ENCODE measurements at regions not wholly inside any gene's neighbourhood (a gene's known extent, or its start where the extent isn't known, plus 50 kb on each side); places are given as distances from the start of the nearest gene placed in this dataset.
"Not testable (repeated sequence)": the region's sequence is repeated elsewhere in the genome, so short reads cannot be mapped to it uniquely, and the experiment has no call there.

DNA sequence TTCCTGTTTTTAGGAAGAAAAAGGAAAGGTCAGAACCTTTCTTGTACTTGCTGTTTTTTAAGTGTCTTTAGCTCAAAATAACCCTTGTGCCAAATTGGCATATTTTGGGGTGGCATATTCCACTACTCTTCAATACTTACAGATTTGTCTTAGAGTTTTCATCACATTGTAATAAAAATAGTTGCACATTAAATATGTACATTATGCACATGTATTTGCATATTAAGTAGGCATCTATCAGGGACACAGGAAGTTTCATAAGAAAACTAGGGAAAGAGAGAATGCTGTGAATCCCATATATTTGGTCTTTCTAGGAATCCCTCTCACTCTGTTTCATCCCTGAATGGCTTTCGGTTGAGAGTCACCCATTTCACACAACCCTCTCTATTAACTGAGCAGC is 139.6 kb downstream of the LARP7 start:
- no peak for FAIRE-seq

DNA sequence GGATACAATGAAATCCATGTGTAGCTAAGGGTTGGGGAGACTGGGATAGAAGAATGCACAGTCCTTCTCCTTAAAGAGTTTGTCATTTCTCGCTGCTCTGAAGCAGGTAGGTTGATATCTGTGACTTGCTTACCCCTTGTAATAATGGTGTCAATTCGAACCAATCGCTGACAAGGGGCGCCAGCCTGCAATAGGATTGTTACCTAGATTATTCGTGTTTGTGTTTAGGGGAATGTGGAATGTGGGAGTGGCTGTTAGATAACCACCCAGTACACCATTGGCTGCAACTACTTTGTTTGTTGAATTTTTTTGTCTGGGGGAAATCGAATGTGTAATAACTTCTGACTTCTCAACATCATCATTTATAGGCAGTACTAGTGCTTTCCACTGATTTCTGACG is 141.6 kb downstream of the LARP7 start:
- FAIRE-seq: no peak

DNA sequence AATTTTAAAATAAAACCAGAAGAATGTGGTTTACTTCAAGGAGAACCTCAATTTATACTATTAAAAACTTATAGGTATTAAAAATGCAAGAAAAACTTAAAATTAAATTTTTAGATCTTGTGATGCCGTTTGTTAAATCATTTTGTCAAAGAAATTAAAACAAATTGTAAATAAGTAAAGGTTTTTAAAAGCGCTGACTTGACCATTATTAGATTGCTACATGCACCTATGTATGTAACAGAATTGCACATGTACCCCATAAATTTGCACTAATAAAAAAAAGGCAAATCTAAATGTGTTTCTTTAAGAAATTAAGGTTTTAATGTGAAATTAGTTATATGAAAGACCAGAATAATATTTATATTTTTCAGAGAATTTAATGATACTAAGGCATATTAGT is 156.1 kb downstream of the LARP7 start:
- FAIRE-seq: no peak

DNA sequence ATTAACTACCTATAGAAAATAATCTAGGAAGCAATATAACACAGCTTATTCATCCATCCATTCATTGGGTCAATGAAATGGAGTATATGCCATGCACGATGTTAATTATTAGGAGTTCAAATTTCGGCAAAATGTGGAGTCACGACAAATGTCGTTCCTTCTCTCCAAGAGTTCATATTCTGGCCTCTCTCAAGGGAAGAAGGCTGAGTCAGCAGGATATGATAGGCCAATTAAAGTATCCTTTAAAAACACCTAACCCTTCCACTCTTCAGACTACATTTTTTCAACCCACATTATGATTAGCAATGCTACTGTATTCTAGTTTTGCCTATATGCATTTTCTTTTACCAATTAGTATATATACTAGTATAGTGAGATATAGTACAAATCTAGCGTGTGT is 163.1 kb downstream of the LARP7 start:
- FAIRE-seq: no peak

DNA sequence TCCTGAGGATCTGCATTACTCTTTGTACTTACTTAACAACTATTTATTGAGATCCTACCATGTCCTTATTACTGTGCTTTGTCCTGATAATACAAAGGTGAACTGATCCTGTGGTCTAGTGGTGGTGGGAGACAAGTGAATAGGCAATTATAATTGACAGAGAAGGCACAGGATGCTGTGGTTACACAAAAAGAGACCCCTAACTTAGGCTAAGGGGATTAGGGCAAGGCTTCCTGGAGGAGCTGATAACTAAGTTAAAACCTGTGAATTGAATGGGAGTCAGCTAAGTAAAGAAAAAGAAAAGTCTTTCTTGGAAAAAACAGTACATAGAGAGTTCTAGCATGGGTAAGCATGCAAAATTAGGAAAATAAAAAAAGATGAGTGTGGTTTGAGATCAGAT is 164.4 kb downstream of the LARP7 start:
- no peak for FAIRE-seq

DNA sequence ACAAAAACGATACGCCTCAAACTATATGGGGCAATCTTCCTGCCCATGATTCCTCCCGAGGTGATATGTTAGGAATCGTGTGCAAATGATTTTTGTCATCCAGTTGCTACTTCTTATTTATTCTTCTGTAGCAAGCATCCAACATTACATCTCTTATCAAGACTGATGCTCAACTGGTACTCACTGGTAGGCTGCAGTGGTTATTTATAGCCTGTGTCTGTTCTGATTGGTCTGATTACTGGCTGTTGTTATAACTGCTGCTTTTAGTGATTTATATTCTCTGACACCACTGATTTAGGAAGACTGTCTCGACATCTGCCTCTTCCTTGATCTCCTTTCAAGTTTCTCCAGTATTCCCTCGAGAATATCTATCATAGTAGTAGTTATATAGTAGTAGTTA is 165.8 kb downstream of the LARP7 start:
- no peak for FAIRE-seq

DNA sequence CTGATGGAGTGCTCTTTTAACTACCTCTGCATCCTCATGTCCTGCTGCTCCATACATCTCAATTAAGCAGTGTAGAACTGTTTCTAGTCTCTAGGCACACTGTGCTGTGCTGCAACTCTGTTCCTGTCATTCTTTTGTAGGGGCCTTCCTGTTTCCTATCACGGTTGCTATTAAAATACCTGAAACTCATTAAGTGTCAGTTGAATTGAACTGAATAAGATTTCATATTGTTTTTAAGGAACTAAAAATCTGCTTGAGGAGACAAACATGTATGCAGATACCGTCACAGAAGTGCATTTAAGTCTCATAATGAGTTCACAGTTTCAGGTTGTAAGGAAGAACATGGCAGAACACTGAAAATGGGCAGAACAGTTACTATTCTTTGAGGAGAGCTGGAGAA is 170.1 kb downstream of the LARP7 start:
- no peak for FAIRE-seq

DNA sequence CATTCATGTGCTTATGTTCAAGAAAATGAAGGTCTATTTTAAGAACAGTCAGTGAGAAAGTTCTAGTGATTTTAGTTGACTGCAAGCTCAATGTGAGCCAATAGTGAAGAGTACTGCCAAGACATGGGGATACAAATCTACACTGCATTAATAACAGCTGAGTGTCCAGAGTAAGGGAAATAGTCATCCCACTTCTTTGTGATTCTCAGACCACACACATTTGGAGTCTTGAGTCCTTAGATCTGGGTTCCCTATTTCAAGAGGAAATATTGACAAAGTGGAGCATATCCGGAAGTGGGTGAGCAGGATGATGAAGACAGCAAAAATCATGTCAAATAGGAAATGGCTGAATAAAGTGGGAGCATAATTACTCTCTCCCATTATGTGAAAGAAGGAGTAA is 171.1 kb downstream of the LARP7 start:
- FAIRE-seq: no peak

DNA sequence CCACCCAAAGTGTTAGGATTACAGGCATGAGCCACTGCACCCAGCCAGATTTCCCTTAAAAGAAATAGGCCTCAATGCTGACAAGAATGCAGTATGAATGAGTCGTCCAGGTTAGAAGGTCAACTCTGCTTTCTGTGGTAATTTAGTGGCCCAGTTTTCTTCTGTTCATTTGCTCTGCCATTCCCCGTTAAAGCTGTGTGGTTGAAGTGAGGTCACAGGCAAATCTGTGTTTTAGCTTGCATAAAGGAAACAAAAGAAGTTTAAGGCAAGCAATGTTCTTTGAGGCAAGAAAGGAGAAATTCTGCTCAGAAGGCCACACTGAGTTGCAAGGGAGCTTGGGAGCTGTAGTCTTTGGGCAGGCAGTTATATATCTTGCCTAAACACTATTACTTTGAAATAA is 176.8 kb downstream of the LARP7 start:
- FAIRE-seq: no peak

DNA sequence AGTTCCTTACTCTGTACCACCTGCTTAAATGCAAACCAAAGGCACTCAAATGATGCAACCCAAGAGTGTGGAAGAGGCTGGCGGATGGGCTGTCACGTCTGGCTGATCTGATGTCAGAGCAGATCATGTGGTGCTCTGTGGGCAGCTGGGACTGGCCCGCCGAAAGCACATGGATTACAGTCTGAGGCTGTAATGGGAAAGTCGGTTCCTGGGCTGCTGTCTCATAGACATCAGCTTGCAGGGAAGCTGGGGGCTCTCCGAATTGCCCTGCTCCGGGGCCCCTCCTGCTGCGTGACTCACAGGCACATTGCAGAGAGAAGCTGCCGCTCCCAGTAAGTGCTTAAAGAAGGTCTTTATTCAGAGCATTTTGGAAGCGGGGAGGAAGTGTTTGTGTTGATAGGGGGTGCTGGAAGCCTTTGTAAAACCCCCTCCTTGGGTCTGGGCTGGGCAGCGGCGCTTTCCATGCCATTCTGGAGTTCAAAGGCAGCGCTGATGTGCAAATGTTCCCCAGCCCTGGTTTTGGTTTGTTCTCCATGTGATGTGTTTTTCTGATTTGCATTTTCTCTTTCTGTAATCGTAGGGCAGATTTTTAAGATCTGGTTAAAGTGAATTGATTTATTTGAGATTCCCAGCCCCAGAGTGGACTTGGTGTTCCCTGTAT is 181.1 kb downstream of the LARP7 start:
- peak; percentile 81 for FAIRE-seq

DNA sequence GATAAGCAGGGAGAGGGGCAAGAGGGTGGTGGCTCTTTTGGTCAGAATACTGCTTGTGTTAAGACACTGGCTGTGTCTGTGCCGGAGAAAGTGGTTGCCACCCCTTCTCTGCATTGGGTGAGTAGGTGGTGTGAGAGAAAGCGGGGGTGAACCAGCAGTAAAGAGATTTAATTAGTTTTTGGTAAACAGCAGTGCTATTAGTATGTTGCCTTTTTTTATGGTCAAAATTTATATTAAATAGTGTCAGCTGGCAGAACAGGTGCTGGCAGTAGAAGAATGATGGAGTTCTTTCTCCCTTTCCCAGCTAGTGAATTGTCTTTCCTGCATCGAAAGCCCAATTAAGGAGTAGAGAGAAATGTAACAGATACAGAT is 181.6 kb downstream of the LARP7 start:
- FAIRE-seq: no peak

DNA sequence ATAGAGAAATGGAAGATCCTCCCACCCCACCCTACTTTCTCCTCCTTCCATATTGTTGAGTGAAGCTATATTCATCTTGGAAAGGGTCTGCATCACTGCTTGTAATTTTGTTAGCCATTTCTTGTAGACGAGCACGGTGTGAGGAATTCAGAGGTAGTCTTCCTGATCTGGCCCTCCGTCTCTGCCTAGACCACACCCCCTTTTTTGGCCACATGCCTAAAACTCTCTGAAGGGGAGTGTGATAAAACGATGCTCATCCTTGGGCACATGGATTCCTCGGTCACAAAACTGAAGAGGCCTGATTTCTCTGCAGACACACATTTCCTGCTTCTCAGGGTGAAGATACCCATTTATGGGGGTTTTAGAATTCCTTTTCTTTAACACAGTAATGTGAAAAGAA is 182.8 kb downstream of the LARP7 start:
- FAIRE-seq: no peak

DNA sequence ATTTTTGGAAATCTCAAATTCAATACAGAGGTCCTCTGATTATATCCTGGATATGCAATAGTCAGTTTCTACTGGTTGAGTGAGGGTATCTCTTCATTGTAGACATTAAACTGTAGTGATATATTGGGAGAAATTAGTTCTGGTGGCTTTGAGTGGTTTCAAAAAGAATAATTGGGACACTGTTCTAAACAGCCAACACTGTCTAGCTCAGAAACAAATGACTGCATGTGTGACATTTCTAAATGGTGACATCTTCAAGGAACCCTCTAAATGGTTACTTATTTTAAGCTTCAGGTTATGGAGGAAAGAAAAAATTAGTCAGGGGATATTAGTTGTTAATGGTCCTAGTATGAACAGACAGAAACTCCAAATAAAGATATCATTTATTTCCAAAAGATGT is 186.2 kb downstream of the LARP7 start:
- no peak for FAIRE-seq

DNA sequence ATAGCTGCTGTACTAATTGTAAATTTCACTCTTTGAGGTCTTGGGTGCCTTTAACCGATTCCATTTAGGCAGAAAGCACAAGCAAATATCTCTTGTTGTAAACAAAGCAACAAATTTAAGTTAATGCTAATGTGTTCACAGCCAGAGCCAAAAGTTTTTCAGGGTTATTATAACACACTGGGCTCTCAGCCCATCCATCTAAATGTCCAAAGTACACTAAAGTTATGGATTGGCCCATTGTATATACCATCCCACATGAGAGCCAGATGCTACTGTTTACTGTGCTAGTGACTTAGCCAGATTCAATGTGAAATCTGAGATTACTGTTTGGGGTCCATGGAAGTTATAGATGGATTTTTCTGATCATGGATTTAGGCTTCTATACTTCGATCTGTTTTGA is 186.7 kb downstream of the LARP7 start:
- FAIRE-seq: no peak

DNA sequence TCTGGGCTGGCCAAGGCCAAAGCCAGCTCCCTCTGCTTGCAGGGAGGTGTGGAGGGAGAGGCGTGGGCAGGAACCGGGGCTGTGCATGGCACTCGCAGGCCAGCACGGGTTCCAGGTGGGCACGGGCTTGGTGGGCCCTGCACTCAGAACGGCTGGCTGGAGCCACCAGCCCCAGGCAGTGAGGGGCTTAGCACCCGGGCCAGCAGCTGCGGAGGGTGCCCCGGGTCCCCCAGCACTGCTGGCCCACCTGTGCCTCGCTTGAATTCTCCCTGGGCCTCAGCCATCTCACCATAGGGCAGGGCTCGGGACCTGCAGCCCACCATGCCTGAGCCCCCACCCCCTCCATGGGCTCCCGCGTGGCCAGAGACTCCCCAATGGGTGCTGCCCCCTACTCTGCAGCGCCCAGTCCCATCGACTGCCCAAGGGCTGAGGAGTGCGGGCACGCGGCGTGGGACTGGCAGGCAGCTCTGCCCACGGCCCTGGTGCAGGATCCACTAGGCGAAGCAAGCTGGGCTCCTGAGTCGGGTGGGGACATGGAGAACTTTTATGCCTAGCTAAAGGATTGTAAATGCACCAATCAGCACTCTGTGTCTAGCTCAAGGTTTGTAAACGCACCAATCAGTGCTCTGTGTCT is 193.9 kb downstream of the LARP7 start:
- FAIRE-seq: no peak

DNA sequence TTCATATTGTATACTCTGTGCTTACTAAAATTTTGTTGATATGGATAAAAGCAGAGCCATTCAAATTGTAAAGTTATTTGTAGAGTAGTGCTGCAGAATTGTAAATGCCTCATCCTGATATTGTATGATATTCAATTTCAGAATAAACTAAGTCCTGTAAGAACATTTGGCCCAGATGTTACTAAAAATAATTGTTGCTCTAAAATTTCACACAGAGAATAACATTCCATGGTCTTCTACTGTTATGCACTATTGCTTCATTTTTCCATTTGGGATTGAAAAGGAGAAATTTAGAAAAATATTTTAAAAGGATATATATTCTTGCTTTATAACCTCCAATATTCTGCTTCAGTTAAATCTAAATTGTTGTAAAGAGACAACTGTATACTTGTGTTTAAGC is 195.6 kb downstream of the LARP7 start:
- no peak for FAIRE-seq

DNA sequence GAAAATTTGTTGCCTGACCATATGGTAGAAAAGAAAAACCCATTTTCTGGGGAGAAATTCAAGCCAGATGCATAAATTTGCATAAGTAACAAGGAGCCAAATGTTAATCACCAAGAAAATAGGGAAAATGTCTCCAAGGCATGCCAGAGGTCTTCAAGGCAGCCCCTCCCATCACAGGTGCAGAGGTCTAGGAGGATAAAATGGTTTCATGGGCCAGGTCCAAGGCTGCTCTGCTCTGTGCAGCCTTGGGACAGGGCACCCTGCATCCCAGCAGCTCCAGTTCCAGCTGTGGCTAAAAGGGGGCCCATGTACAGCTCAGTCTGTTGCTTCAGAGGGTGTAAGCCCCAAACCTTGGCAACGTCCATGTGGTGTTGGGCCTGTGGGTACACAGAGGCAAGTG is 200.0 kb downstream of the LARP7 start:
- no peak for FAIRE-seq

DNA sequence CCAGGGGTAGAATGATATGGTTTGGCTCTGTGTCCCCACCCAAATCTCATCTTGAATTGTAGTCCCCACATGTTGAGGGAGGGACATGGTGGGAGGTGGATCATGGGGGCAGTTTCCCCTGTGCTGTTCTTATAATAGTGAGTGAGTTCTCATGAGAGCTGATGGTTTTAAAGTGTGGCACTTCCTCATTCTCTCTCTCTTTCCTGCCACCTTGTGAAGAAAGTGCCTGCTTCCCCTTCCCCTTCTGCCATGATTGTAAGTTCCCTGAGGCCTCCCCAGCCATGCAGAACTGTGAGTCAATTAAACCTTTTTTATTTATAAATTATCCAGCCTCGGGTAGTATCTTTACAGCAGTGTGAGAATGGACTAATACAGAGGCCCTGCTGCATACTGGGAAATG is 201.1 kb downstream of the LARP7 start:
- not testable (repeated sequence) for FAIRE-seq

DNA sequence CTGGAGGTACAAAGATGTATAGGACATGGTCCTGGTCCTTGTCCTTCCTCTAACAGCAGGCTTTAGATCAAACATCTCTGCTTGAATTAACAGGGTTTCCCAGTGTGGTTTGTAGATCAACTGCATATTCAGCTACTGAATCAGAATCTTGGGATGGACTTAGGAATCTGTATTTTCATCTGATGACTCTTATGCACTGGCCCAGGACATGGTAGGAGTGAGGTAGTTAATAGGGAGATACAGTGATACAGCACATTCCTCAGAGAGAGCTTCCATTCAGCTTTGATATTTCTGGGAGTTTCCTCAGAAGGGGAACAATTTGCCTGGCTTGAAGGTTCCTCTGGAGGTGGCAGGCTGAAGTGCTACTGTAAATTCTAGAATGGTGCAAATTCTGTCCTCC is 203.1 kb downstream of the LARP7 start:
- no peak for FAIRE-seq

DNA sequence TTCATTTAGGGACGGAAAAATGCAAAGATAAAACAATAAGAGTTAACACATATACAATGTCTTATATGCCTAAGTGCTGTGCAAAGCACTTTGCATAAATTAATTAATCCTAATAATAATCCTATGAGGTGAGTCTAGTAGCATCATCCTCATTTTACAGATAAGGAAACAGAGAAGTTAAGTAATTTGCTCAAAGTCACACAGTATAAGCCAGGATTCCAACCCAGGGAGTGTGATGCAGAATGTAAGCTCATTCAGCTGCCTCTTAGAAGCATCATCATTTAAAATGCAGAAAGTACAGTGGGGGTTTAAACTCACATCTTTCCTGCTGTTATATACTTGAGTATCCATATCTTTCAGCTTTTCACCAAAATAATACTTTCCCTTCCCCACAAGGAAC is 203.7 kb downstream of the LARP7 start:
- no peak for FAIRE-seq

DNA sequence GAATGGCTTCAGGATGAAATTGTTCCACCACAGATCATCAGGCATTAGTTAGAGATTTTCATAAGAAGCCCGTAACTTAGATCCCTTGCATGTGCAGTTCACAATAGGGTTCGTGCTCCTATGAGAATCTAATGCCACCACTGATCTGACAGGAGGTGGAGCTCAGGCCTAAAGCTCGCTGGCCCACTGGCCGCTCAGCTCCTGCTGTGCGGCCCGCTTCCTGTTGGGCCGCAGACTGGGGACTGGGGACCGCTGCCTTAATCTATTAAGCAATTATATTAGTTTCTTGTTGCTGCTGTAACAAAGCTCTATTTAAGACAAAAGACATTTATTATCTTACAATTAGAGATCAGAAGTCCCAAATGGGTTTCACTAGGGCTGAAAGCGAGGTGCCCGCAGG is 205.6 kb downstream of the LARP7 start:
- no peak for FAIRE-seq

DNA sequence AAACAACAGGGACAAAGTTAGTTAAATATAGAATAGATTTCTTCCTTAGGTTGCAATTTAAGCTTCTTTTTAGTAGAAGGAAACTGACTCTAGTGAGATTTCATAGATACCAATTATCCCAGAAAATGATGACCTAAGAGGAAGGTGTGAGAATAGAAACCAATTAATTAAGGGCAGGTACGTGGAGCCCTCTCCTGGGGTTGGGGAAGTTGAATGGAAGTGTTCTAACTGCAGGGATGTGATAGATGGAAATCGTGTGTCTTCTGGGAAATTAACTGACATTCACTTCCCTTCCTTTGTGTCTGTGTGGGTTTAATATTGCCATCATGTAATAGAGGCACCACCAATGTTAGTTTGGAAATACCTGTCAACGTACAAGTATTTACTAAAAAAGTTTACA is 204.1 kb upstream of the ANK2 start:
- FAIRE-seq: no peak

DNA sequence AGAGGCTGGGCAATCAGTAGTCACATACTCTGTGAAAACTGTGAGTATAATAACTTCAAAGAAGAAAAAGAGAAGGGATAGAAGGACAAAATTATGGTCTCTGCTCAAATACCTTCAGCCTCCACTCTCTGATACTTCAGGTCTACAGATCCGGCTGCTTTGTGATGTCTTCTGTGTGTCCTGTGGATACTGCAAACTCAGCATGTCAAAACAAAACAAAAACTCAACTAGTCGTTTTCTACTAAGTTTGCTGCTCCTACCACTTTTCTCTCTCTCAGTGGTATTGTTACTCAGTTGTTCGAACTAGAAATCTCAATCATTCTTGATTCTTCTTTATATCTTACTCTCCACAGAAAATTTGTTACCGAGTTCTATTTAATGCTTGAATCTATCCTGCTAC is 202.4 kb upstream of the ANK2 start:
- no peak for FAIRE-seq

DNA sequence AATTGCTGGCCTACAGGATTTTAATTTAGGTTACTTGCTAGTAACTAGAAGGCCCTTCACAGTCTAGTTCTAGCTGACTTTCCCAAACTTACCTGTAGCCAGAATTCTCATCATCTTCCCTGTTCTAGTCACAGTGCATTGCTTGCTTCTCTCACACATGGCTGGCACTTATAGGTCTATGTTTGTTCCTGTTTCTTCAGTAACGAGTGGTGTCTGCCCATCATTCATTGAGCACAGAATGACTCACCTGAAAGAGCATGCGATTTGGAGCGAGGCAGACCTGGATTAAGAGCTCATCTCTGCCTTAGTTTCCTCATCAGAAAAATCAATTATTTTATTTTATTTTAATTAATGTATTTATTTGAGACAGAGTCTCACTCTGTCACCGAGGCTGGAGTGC is 201.7 kb upstream of the ANK2 start:
- no peak for FAIRE-seq

DNA sequence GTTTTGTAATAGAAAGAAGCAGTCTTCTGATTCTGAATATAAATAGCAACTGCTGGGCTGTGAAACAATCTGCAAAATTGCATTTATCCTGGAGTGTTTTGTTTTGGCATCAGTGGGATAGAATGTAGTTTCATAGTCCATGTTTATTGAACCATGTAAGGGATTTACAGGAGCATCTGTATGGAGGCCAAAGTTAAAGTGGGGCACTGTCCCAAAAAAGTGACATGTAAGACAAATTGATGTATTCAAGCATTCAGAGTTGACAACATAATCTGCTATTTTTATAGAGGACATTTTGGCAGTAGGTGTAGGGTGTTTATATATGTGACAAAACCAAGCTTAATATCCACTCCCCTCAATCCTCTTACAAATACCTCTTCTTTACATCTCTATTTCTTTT is 200.5 kb upstream of the ANK2 start:
- no peak for FAIRE-seq
